DMS153 (cell line): ENCODE measurements at regions not wholly inside any gene's neighbourhood (a gene's known extent, or its start where the extent isn't known, plus 50 kb on each side); places are given as distances from the start of the nearest gene placed in this dataset.
A peak's percentile ranks its signal among the peaks of the same experiment; 100 is the strongest.
"Not testable (repeated sequence)": the region's sequence is repeated elsewhere in the genome, so short reads cannot be mapped to it uniquely, and the experiment has no call there.

Experiments used
- DNase-seq: peaks from one replicate; lab custom pipeline; 2025; lab: John Stamatoyannopoulos, UW

DNA sequence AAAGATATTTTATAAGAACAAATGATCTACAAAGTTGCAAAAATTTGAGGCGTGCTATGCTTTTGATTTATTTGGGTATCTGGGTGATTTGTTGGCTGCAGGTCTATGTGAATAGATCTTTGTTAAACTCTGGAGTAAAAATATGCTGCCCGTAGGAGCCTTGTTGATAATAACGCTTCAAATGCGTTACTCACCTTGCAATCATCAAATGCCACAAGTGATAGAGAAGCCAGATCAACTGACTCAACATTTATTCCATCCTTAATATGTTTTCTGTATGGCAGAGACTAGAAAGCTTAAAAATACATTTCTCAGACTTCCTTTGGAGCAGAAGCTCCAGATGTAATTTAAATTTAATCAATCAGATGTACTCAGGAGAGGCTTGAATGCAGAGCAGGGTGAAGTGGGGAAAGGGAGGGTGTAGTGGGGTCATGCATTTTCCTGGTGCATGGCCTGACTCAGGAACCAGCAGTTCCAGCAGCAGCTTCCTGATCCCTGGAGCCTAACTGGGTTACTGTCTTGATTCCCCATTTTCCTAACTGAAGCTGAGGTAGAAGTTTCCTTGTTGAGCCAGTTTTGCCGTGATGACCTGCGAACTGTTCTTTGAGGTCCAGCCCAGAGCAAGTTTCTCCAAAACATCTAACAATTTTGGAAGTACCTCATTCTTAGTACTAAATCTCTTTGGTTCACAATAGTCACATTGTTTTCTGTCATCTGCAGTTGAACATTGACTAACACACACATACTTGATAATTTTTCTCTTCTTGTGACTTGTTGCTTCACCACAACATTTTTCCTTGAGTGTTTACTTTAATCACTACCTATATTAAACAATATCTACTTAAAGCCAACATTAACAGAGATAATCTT, 284.7 kb upstream of the CWC22 start:
- DNase-seq, result no peak

GRCh38 chr2:180291060-180291459, 284.0 kb upstream of the CWC22 start:
- DNase-seq, result no peak

GRCh38 chr2:180289627-180290026, 282.5 kb upstream of the CWC22 start:
- DNase-seq, result no peak

DNA sequence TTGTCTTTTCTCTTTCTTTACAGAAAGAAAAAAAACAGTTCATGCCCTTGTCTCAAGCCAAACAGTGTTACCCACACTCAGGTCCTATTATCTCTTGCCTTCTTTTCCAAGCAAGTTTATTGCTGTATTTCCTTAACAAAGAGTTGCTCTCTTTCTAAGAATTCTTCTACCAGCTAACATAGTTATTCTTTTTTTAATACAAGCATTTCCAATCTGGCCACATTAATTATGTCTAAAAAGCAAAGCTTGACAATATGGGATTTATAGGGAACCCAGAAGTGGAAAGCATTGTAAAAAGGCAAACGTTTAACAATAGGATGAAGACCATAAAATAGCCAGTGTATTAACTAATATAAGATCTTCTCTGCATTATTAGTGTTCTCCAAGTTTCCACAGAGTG, 272.5 kb upstream of the CWC22 start:
- no peak for DNase-seq

DNA sequence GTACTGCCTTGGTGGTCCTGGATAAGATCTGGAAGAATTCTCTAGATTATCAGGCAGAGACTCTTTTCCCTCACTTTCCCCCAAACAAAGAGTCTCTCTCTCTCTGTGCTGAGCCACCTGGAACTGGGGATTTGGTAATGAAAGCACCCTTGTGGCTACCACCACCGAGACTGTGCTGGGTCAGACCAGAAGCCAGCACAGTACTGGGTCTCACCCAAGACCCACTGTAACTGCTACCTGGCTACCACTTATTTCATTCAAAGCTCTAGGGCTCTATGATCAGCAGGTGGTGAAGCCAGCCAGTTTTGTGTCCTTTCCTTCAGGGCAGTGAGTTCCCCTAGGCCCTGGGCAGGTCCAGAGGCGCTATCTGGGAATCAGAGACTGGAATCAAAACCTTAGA, 269.6 kb upstream of the CWC22 start:
- no peak for DNase-seq

DNA sequence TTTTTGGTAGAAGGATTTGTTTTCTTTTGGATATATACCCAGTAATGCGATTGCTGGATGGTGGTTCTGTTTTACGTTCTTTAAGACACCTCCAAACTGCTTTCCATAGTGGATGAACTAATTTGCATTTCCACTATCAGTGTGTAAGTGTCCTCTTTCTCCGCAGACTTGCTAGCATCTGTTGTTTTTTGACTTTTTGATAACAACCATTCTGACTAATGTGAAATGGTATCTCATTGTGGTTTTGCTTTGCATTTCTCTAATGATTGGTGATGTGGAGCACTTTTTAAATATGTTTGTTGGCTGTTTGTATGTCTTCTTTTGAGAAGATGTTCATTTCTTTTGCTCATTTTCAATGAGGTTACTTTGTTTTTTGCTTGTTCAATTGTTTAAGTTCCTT, 260.9 kb upstream of the CWC22 start:
- no peak for DNase-seq

DNA sequence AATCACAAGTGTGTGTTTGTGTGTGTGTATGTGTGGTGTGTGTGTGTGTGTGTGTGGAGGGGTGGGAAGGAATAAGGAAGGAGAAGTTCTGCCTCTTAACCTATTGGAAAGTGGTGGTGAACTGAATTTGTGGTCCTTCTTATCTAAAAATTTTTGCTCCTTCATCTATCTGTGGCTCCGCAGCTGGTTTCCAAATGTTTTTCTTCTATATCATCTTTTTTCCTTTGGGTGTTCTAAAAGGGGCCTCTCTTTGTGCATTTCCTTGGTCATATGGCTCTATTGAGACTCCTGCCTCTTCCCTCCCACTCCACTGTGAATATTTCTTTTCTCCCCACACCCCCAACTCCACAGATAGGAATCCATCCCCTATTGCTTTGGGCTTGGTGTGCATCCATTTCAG, 254.9 kb upstream of the CWC22 start:
- DNase-seq, result no peak

GRCh38 chr2:180258579-180258978, 251.5 kb upstream of the CWC22 start:
- DNase-seq, result no peak

DNA sequence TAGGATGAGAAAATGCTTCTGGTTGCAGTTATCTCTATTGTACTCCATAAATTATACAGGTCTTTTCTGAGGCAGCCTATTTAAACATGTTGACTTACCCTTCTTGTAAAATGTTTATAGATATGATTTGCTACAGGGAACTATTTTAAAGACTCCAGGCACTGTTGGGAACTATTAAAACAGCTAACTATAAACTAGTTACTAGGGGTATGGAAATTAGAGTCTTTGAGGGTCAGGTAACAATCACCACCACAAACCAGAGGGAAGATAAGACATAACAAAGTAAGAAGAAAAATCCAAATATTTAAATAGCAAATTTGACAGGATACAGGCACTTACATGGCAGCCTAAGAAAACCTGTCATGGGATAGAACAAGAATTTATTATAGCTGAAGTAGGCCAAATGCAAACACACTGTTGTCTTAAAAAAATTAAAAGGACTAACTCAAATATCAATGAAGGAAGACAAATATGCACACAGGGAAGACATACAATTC, 251.0 kb upstream of the CWC22 start:
- DNase-seq, result no peak

GRCh38 chr2:180257247-180257646, 250.2 kb upstream of the CWC22 start:
- no peak for DNase-seq

GRCh38 chr2:180255981-180256380, 248.9 kb upstream of the CWC22 start:
- DNase-seq, result no peak

GRCh38 chr2:180254872-180255271, 247.8 kb upstream of the CWC22 start:
- no peak for DNase-seq

DNA sequence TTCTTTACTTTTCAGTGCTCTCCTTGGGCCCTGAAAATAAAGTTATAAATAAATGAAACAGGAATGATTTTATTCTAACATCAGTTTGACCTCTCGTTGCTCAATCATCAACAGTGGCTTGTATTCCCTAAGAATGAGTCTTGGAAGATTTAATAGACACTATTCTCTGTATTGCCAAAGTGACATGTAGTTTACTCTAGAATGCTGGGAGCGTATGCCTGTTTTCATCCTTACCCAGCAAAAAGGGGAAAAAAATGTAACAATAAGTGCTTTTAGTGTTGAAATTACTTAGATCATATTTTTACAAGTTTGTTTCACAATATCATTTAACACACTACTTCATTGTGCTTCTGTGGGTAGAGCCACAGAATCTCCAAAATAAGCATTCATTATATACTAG, 240.6 kb upstream of the CWC22 start:
- DNase-seq, result no peak

DNA sequence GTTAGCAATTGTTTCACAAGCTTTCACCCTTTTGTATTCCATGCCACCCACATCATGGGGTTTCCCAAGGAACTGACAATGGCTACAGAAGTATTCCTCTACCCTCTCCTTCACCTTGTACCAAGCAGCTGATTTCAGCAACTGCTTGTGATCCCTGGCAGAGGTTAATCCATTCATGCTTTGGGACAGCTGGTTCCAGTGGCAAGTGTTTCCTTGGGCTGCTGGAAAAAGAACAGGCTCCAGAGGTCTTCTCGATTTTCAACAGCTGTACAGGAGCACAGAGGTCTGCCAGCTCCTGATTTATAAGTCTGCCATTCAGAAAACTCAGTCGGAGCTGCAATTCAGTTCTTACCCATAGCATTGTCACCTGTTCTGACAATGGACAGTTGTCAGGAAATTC, 239.2 kb upstream of the CWC22 start:
- DNase-seq, result no peak

DNA sequence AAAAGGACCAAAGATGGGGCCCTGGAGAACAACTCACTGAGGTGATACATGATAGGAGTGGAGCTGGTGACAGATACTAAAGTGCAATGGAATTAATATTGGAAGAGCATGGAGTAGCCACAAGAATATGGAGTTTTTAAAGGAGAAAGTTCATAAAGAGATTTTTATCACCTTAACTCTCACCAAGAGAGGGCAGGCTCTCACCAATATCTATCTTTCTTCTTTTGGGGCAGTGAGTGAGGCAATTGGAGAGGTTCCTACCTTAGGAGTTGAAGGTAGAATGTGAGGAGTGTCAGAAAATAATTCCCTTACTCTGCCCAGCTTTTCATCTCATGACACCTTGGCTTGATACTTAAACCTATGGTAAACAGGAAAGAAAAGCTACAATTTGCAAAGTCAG, 233.7 kb upstream of the CWC22 start:
- DNase-seq, result no peak

DNA sequence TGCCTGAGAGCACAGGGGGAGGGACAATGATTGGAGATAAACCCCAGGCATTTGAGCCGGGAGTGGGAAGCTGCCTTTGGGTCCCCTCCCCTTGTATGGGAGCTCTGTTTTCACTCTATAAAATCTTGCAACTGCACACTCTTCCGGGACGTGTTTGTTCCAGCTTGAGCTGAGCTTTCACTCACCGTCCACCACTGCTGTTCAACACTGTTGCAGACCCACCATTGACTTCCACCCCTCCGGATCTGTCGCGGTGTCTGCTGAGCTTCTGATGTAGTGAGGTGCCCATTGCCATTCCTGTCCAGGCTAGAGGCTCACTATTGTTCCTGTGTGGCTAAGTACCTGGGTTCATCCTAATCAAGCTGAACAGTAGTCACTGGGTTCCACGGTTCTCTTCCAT, 231.6 kb upstream of the CWC22 start:
- DNase-seq, result no peak

GRCh38 chr2:180236061-180236460, 229.0 kb upstream of the CWC22 start:
- DNase-seq, result not testable (repeated sequence)

DNA sequence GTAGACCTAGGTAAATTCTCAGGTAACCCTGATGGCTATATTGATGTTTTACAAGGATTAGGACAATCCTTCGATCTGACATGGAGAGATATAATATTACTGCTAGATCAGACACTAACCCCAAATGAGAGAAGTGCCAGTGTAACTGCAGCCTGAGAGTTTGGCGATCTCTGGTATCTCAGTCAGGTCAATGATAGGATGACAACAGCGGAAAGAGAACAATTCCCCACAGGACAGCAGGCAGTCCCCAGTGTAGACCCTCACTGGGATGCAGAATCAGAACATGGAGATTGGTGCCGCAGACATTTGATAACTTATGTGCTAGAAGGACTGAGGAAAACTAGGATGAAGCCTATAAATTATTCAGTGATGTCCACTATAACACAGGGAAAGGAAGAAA, 228.4 kb upstream of the CWC22 start:
- DNase-seq, result not testable (repeated sequence)

DNA sequence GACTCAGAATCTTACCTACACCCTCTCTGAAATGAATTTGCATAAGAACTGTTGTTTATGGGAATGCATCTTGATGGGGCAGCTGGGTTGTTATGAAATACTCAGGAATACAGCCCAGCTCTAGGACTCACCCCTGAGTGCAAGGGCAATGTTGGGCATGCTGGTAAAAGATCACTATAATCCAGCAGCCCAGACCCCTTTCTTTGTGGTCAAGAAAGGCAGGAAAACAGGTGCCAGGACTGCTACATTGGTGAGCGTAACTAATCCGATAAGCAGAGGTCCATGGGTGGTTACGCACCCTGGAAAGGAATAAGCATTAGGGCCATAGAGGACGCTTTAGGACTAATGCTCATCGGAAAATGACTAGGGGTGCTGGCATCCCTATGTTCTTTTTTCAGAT, 227.9 kb upstream of the CWC22 start:
- not testable (repeated sequence) for DNase-seq

DNA sequence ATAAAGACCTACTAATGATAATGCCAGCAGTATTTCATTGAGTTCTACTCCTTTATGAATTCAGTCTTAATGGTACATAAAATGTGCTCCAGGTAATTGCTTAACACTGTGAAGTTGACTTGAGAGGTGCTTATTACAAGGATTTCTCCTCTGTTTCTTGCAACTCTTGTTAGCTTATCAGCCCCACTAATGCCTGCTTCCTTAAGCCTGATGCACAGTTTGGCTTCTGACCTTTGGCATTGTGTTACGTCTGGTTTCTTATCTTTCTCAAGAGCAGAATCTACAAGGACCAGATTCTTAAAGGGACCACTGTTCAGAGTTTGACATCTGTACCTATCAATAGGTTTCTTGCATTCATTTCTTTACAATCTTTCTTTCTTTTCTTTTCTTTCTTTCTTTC, 223.9 kb upstream of the CWC22 start:
- no peak for DNase-seq

- DNase-seq, result no peak
Observed at GRCh38 chr2:180227461-180227860, 220.4 kb upstream of the CWC22 start.

GRCh38 chr2:180225118-180225517, 218.0 kb upstream of the CWC22 start:
- no peak for DNase-seq

GRCh38 chr2:180222644-180223043, 215.5 kb upstream of the CWC22 start:
- peak; percentile 8 for DNase-seq

- no peak for DNase-seq
Observed at GRCh38 chr2:180219491-180219890, 212.4 kb upstream of the CWC22 start.
